ENCODE measurements at regions not wholly inside any gene's neighbourhood (a gene's known extent, or its start where the extent isn't known, plus 50 kb on each side); places are given as distances from the start of the nearest gene placed in this dataset.

DNA sequence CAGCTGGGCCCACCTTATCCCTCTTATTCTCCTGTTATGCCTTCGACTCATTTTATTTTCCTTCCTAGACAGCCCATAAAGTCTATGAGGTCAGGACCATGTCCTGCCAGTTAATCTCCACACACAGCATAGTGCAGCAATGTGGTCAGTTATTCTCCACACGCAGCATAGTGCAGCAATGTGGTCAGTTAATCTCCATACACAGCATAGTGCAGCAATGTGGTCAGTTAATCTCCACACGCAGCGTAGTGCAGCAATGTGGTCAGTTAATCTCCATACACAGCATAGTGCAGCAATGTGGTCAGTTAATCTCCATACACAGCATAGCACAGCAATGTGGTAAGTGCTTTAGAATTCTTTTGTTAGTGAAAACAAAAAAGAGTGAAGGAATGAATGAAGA is 77.8 kb downstream of the TEX36 start:
- Histone ChIP-seq H3K4me1 (ENCODE audit: insufficient read depth) (no peaks in the 10 kb centered on the region), H3K9me3 (no peaks in the 10 kb centered on the region), H3K4me3 (no peak overlapping the region), H3K27me3 (no peaks in the 10 kb centered on the region), H3K27ac (no peak overlapping the region), H3K36me3 (no peaks in the 10 kb centered on the region)
- DNase-seq = no peak
- WGBS, 3 donors = 69 to 80% (median 77%) methylated on average over 4 of the region's 4 CpGs
- intact Hi-C loops (cut with DNase I) = no loop called here
- TF ChIP-seq, protein P1, sequence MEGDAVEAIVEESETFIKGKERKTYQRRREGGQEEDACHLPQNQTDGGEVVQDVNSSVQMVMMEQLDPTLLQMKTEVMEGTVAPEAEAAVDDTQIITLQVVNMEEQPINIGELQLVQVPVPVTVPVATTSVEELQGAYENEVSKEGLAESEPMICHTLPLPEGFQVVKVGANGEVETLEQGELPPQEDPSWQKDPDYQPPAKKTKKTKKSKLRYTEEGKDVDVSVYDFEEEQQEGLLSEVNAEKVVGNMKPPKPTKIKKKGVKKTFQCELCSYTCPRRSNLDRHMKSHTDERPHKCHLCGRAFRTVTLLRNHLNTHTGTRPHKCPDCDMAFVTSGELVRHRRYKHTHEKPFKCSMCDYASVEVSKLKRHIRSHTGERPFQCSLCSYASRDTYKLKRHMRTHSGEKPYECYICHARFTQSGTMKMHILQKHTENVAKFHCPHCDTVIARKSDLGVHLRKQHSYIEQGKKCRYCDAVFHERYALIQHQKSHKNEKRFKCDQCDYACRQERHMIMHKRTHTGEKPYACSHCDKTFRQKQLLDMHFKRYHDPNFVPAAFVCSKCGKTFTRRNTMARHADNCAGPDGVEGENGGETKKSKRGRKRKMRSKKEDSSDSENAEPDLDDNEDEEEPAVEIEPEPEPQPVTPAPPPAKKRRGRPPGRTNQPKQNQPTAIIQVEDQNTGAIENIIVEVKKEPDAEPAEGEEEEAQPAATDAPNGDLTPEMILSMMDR (IDR thresholded peaks at IDR 0.05) = no peak
- TF ChIP-seq POLR2A (IDR thresholded peaks at IDR 0.05) (no peak), EP300 (IDR thresholded peaks at IDR 0.05) (no peak)

DNA sequence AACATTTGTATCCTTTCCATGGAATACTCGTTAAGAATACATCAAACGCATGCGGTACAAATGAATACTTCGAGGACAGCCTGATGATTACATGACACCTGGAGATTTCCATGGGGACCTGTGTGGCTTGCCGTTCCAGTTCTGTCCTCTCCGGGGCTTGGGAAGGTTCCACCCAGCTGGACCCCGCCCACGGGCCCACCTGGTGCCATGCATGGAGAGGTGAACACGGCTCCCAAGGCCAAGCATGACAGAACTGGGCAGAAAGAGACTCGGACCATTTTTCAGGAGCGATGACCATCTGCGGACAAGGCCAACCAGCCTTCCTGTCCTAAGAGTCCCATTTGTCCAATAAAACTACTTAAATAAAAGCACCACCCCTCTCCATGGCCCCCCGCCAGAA is 80.1 kb downstream of the TEX36 start:
- intact Hi-C loops (cut with DNase I) = no loop called here
- Histone ChIP-seq H3K9me3 (no peaks in the 10 kb centered on the region), H3K27me3 (no peaks in the 10 kb centered on the region), H3K36me3 (no peaks in the 10 kb centered on the region), H3K27ac (no peak overlapping the region), H3K4me1 (ENCODE audit: insufficient read depth) (no peaks in the 10 kb centered on the region), H3K4me3 (no peak overlapping the region)
- TF ChIP-seq POLR2A (IDR thresholded peaks at IDR 0.05) = no peak
- TF ChIP-seq EP300 (IDR thresholded peaks at IDR 0.05) = no peak
- TF ChIP-seq, protein P1 (IDR thresholded peaks at IDR 0.05) = no peak
- WGBS, 3 donors = 78 to 86% (median 85%) methylated on average over 13 of the region's 13 CpGs
- DNase-seq = no peak

DNA sequence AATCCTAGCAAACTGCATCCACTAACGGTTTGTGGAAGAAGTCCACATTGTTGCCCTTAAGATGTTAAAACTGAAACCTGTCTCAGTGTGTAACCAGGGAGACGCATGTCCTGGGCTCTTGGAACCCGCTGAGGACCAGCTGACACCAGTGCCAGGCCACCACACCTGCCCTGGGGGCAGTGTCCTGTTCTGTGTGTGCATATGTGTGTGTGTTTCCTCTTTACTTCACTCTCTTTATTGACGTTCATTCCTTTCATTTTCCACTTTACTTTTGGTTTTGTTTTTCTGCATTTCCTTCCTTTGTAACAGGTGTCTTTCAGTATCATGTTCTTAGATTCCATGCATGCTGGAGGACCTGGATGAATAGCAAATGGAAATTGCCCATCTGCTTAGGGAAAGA is 83.8 kb downstream of the TEX36 start:
- H3K4me3 ChIP-seq = no peak overlapping the region
- WGBS, 3 donors = 77 to 83% (median 80%) methylated on average over 4 of the region's 4 CpGs
- TF ChIP-seq POLR2A (IDR thresholded peaks at IDR 0.05) (no peak), EP300 (IDR thresholded peaks at IDR 0.05) (no peak)
- TF ChIP-seq, protein P1 (IDR thresholded peaks at IDR 0.05) = no peak
- no peak for DNase-seq
- H3K36me3 ChIP-seq = no peaks in the 10 kb centered on the region
- no peak overlapping the region for H3K27ac ChIP-seq
- no peaks in the 10 kb centered on the region for H3K27me3 ChIP-seq
- intact Hi-C loops (cut with DNase I) = no loop called here
- H3K4me1 ChIP-seq (ENCODE audit: insufficient read depth) = no peaks in the 10 kb centered on the region
- no peaks in the 10 kb centered on the region for H3K9me3 ChIP-seq

DNA sequence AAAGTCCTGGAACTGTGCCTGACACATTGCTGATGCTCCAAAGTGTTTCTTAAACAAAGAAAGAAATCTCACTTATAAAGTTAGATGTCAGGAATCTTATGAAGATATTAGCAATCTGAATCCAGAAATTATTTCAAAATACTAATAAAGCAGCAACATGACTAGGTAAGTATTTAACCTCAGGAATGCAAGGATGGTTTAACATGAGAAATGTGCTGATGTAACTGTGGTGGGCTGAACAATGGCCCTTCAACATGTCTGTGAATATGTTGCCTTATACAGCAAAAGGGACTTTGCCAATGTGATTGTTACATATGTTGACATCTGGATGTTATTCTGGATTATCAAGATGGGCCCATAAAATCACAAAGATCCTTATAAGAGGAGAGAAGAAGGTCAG is 87.1 kb downstream of the TEX36 start:
- intact Hi-C loops (cut with DNase I) = no loop called here

More for the DNA sequence above, 87.1 kb downstream of the TEX36 start:
- no peaks in the 10 kb centered on the region for H3K36me3 ChIP-seq
- no peaks in the 10 kb centered on the region for H3K27me3 ChIP-seq
- no peak overlapping the region for H3K27ac ChIP-seq
- TF ChIP-seq EP300 (IDR thresholded peaks at IDR 0.05) (no peak), POLR2A (IDR thresholded peaks at IDR 0.05) (no peak)
- TF ChIP-seq, protein P1 (IDR thresholded peaks at IDR 0.05) = no peak
- no peaks in the 10 kb centered on the region for H3K4me1 ChIP-seq (ENCODE audit: insufficient read depth)
- no peak for DNase-seq
- H3K4me3 ChIP-seq = no peak overlapping the region
- H3K9me3 ChIP-seq = no peaks in the 10 kb centered on the region

Measured in ovary (tissue), 7 donors.